Posterior vena cava (tissue), 2 donors: ENCODE measurements at regions not wholly inside any gene's neighbourhood (a gene's known extent, or its start where the extent isn't known, plus 50 kb on each side); places are given as distances from the start of the nearest gene placed in this dataset.

Source experiments
- DNase-seq: peaks from one replicate; pipeline ENCODE4 v3.0.0-alpha.2; 2020; ENCODE audit warnings: low spot score
- intact Hi-C, 2 donors: fragments of 100-400 bp; cut with DNase I; formaldehyde crosslinking; loops; one replicate each; pipeline versions ENCODE4 v1.14.1 to v1.14.2; 2022 to 2023
- donor health status: DM: yes; HTN: yes; CAD: no.
- donor health status: DM: yes; HTN: yes; CAD: no.

DNA sequence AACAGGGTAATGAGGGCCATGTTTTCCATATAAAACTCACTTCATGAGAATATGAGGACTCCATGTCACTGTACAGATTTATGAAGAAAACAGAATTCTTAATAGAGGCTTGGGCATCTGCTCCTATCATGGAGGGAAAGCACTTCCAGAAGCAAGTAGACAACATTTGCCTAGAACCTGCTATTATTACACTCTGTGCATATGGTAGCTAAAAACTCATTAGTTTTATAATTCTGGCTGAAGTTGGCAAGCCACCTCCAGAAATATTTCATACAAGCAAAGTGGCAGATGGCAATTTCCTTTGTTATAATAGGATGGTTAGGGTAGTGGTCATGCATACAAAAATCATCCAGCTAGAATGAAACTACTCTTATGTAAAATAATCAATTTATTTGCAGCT lies 65.8 kb upstream of the TLK1 start:
- DNase-seq, result no peak
- intact Hi-C loops, result no loop called here

DNA sequence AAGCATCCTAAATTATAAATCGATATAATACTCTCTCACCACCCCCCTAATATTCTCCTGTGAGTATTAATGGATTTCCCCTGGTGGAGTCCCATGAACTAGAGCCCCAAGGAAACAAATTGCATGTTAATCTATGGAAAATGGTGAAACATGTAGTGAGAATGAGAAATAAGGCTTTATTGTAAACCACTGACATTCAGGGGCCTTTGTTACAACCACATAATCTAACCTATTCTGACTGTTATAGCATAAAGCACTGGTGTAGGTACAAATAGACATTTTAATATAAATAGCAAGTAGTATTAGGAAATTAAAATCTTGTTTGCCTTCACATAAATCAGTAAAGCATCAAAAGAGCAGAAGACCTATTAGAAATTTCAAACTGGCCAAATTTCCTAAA lies 65.3 kb upstream of the TLK1 start:
- no peak for DNase-seq
- intact Hi-C loops, result no loop called here

DNA sequence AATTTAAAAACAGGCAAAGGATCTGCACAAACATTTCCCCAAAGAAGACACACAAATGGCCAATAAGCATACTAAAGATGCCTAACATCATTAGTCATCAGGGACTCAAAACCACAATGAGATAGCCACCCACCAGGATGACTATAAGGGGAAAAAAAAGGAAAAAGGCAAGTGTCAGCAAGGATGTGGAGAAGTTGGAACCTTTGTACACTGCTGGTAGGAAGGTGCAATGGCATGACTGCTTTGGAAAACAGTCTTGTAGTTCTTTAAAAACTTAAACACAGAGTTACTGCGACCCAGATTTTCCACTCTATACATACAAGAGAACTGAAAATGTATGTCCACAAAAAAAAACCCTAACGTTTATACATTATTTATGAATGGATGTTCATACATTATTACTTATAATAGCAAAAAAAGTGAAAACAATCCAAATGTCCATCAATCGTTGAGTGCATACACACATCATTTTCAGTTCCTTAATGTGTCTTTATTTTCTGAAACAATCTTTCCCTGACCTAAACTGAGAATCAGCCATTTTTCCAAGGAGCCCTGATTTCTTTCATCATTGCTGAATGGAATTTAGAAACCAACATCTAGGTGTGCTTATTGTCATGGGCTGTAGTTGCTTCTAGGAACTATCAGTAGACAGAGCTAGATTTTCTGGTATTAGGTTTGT lies 64.7 kb upstream of the TLK1 start:
- intact Hi-C loops, result no loop called here
- no peak for DNase-seq

DNA sequence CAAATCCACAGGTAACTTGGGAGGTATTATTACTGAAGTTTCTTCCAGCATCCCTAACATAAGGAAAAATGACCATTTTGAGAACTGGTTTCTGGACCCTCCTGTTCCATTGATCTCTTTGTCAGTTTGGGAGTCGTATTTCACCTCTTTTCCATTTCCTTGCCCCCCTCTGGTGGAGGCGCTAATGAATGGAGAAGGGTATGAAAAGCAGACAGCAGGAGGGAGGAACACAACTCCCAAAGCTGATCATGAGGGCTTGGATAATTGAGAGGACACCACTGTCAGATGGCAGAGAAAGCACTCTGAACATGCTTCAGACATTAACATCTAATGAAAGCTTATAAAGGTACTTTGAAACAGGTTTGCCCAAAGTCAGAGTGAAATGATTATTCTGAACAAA lies 56.6 kb upstream of the TLK1 start:
- intact Hi-C loops, result loop anchor here in 1 of 2 donors (2.0 kb wide), 1 partner anchor 233 kb away; no protein-coding TSS in a partner anchor
- DNase-seq, result no peak

DNA sequence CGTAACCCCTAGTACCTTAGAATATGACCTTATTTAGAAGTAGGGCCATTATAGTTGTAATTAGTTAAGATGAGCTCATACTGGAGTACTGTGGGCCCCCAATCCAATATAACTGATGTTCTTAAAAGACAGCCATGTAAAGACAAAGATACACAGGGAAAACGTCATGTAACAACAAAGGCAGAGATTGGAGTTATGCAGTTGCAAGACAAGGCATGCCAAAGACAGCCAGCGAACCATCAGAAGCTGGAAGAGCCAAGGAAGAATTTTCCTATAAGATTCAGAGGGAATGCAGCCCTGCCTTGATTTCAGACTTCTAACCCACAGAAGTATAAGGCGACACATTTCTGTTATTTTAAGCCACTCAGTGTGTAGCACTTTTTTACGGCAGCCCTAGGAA lies 55.9 kb upstream of the TLK1 start:
- intact Hi-C loops, result loop anchor here in 1 of 2 donors (2.0 kb wide), 1 partner anchor 232 kb away; no protein-coding TSS in a partner anchor
- DNase-seq, result no peak

DNA sequence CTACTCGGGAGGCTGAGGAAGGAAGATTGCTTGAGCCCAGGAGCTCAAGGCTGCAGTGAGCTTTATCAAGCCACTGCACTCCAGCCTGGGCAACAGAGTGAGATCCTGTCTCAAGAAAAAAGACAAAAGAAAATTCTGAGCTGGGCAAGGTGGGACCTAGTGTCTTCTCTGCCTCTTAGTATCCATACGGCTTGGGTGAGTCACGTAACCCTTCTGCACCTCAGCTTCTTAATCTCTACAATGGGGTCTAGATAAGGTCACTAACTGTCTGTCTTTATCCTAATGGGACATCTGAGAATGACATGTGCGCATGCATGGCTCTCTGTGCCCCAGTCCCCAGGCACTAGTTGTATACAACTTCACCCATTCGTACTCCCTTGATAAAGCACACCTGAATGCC lies 53.4 kb upstream of the TLK1 start:
- DNase-seq, result no peak
- intact Hi-C loops, result no loop called here

DNA sequence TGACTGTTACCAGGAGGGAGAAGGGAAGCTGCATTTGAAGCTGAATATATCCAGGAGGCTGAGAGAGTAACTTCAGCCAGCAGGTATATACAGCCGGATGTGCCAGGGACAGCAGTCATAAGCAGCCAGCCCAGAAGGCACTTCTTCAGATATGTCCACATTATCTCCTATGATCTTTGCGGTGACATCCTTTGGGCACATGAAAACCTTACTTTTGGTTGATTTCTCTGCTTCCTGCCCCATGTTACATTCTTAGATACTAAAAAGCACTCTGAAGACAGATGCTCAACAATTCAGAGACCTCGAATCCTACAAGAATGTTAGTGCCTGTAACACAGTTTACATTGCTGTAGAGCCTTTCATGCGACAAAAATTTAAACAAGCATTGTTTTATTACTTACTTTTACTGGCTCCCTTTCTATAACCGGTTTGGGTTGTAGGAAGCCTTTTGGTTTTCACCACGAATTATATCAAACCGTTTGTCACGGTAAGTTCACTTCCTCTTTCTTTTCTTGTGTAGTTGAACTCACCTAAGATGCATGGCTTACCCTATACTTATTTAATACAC lies 50.3 kb upstream of the TLK1 start:
- no peak for DNase-seq
- intact Hi-C loops, result no loop called here
